Liver (tissue), 8 donors: ENCODE measurements at regions not wholly inside any gene's neighbourhood (a gene's known extent, or its start where the extent isn't known, plus 50 kb on each side); places are given as distances from the start of the nearest gene placed in this dataset.

Experiments
- DNase-seq: peaks from one replicate; pipeline ENCODE4 v3.0.0-alpha.2; 2017; ENCODE audit warnings: low spot score
- H3K27ac ChIP-seq, 2 donors: one replicate each; pipeline ENCODE4 v1.7.0; 2013; ENCODE audit warnings: inconsistent platforms in 2 of 2, low read length in 2 of 2, control low read depth in 1 of 2, low read depth in 1 of 2, mild to moderate bottlenecking in 1 of 2
- H3K27me3 ChIP-seq, 4 donors: one replicate each; pipeline versions ENCODE4 v1.6.1 to v1.7.0; 2013; ENCODE audit warnings: low read length in 3 of 4, inconsistent platforms in 1 of 4, mild to moderate bottlenecking in 1 of 4, moderate library complexity in 1 of 4; ENCODE audit not compliant: control insufficient read depth in 4 of 4, insufficient read depth in 4 of 4
- H3K36me3 ChIP-seq, 4 donors: one replicate each; pipeline versions ENCODE4 v1.6.1 to v1.7.0; 2013; ENCODE audit warnings: low read length in 3 of 4, mild to moderate bottlenecking in 3 of 4, low read depth in 1 of 4, moderate library complexity in 1 of 4; ENCODE audit not compliant: control insufficient read depth in 4 of 4, insufficient read depth in 3 of 4
- H3K4me1 ChIP-seq, 4 donors: one replicate each; pipeline versions ENCODE4 v1.6.1 to v1.7.0; 2013; ENCODE audit warnings: low read length in 3 of 4, mild to moderate bottlenecking in 3 of 4, moderate library complexity in 1 of 4; ENCODE audit not compliant: control insufficient read depth in 4 of 4, insufficient read depth in 4 of 4
- H3K4me3 ChIP-seq, 3 donors: one replicate each; pipeline versions ENCODE4 v1.6.1 to v1.7.0; 2013; ENCODE audit warnings: low read length in 3 of 3, control low read depth in 1 of 3, low read depth in 1 of 3, mild to moderate bottlenecking in 1 of 3
- H3K9ac ChIP-seq, 2 donors: one replicate each; pipeline ENCODE4 v1.7.0; 2013; ENCODE audit warnings: low read length in 2 of 2, mild to moderate bottlenecking in 2 of 2, moderate library complexity in 2 of 2, control low read depth in 1 of 2, low read depth in 1 of 2
- H3K9me3 ChIP-seq, 4 donors: one replicate each; pipeline versions ENCODE4 v1.6.1 to v1.7.0; 2013; ENCODE audit warnings: low read length in 3 of 4; ENCODE audit not compliant: control insufficient read depth in 4 of 4
- ATF3 ChIP-seq: IDR thresholded peaks from 2 replicates; pipeline ENCODE4 v1.6.1; 2016; ENCODE audit warnings: antibody characterized with exemption
- CTCF ChIP-seq: fragments of 150-350 bp; IDR thresholded peaks from 2 replicates; pipeline ENCODE4 v1.5.1; 2017; ENCODE audit warnings: improper control_type of control experiment, low read depth, low read length; ENCODE audit not compliant: missing input control
- EGR1 ChIP-seq, 2 donors: IDR thresholded peaks; 2 replicates each; pipeline ENCODE4 v1.6.1; 2016 to 2018; ENCODE audit warnings: antibody characterized with exemption in 2 of 2, low read depth in 2 of 2
- FOXA1 ChIP-seq: IDR thresholded peaks from 2 replicates; pipeline ENCODE4 v1.6.1; 2016; ENCODE audit warnings: antibody characterized with exemption
- FOXA2 ChIP-seq: IDR thresholded peaks from 2 replicates; pipeline ENCODE4 v1.6.1; 2016; ENCODE audit warnings: antibody characterized with exemption
- GABPA ChIP-seq, 2 donors: IDR thresholded peaks in 1 of 2; conservative IDR thresholded peaks in 1 of 2; 2 replicates each; pipeline ENCODE4 v1.6.1; 2016; ENCODE audit warnings: antibody characterized with exemption in 2 of 2, mild to moderate bottlenecking in 1 of 2, moderate library complexity in 1 of 2
- HNF4A ChIP-seq, 2 donors: conservative IDR thresholded peaks; 2 replicates each; pipeline ENCODE4 v1.6.1; 2016; ENCODE audit warnings: antibody characterized with exemption in 2 of 2, mild to moderate bottlenecking in 2 of 2
- HNF4G ChIP-seq: IDR thresholded peaks from 2 replicates; pipeline ENCODE4 v1.6.1; 2016; ENCODE audit warnings: antibody characterized with exemption
- JUND ChIP-seq, 2 donors: IDR thresholded peaks; 2 replicates each; pipeline ENCODE4 v1.6.1; 2016; ENCODE audit warnings: antibody characterized with exemption in 2 of 2
- MAX ChIP-seq: IDR thresholded peaks from 2 replicates; pipeline ENCODE4 v1.6.1; 2016; ENCODE audit warnings: antibody characterized with exemption
- NR2F2 ChIP-seq: IDR thresholded peaks from 2 replicates; pipeline ENCODE4 v1.6.1; 2016; ENCODE audit warnings: antibody characterized with exemption
- RAD21 ChIP-seq, 2 donors: IDR thresholded peaks; 2 replicates each; pipeline ENCODE4 v1.6.1; 2016; ENCODE audit warnings: antibody characterized with exemption in 2 of 2, mild to moderate bottlenecking in 2 of 2
- REST ChIP-seq: IDR thresholded peaks from 2 replicates; pipeline ENCODE4 v1.6.1; 2016; ENCODE audit warnings: antibody characterized with exemption, mild to moderate bottlenecking
- RXRA ChIP-seq, 2 donors: IDR thresholded peaks; 2 replicates each; pipeline ENCODE4 v1.6.1; 2017 to 2018; ENCODE audit warnings: antibody characterized with exemption in 2 of 2, mild to moderate bottlenecking in 1 of 2
- SP1 ChIP-seq: IDR thresholded peaks from 2 replicates; pipeline ENCODE4 v1.6.1; 2018; ENCODE audit warnings: antibody characterized with exemption, mild to moderate bottlenecking
- TAF1 ChIP-seq: conservative IDR thresholded peaks from 2 replicates; pipeline ENCODE4 v1.6.1; 2016; ENCODE audit warnings: antibody characterized with exemption, mild to moderate bottlenecking
- YY1 ChIP-seq: IDR thresholded peaks from 2 replicates; pipeline ENCODE4 v1.6.1; 2016; ENCODE audit warnings: antibody characterized with exemption, mild to moderate bottlenecking
- ZBTB33 ChIP-seq: IDR thresholded peaks from 2 replicates; pipeline ENCODE4 v1.6.1; 2016; ENCODE audit warnings: antibody characterized with exemption
- WGBS: extraction: QIAGEN DNeasy Blood & Tissue Kit; methylation state at CpG from one replicate; pipeline ENCODE4 v1.1.7; 2013; 5-methylcytosine and 5-hydroxymethylcytosine counted together
- donor health status: healthy.
- donor health status: healthy.
- donor health status: healthy.
- donor health status: healthy.
- donor health status: healthy.

- TF ChIP-seq TAF1: no peak
Measured at GRCh38 chr5:91839721-91840120, 456.6 kb upstream of the ARRDC3 start (continued).

GRCh38 chr5:91839233-91839632 lies 456.1 kb upstream of the ARRDC3 start:
- H3K9ac ChIP-seq: no peak overlapping the region
- 53% methylated on average over 2 of the region's 2 CpGs for WGBS
- DNase-seq: no peak
- no peak for TF ChIP-seq JUND (IDR thresholded peaks at IDR 0.05)
- TF ChIP-seq NR2F2: no peak
- TF ChIP-seq GABPA (IDR thresholded peaks at IDR 0.05 in 1 of 2, conservative IDR thresholded peaks at IDR 0.05 in 1 of 2): no peak
- TF ChIP-seq HNF4A (conservative IDR thresholded peaks at IDR 0.05): no peak
- no peak for TF ChIP-seq FOXA1
- TF ChIP-seq RAD21 (IDR thresholded peaks at IDR 0.05): no peak
- TF ChIP-seq MAX: no peak
- no peak for TF ChIP-seq ZBTB33
- no peak for TF ChIP-seq ATF3
- no peak for TF ChIP-seq SP1
- no peak for TF ChIP-seq YY1
- no peak for TF ChIP-seq RXRA (IDR thresholded peaks at IDR 0.05)
- no peak for TF ChIP-seq EGR1 (IDR thresholded peaks at IDR 0.05; ENCODE audit: low read depth in 2 of 2)
- TF ChIP-seq REST: no peak
- TF ChIP-seq CTCF: no peak
- TF ChIP-seq HNF4G: no peak
- no peak for TF ChIP-seq FOXA2
- no peak for TF ChIP-seq TAF1
- no peaks in the 10 kb centered on the region for H3K27me3 ChIP-seq
- H3K4me3 ChIP-seq: no peak overlapping the region
- no peaks in the 10 kb centered on the region for H3K4me1 ChIP-seq
- no peak overlapping the region for H3K27ac ChIP-seq
- no peaks in the 10 kb centered on the region for H3K9me3 ChIP-seq
- H3K36me3 ChIP-seq: no peaks in the 10 kb centered on the region
